MM.1S (cell line): ENCODE measurements at regions not wholly inside any gene's neighbourhood (a gene's known extent, or its start where the extent isn't known, plus 50 kb on each side); places are given as distances from the start of the nearest gene placed in this dataset.

Experiments used
- DNase-seq: peaks from one replicate; pipeline ENCODE4 v3.0.0-alpha.2; 2015
- H2AFZ ChIP-seq: fragments of 300-600 bp; sonication (generic); 2 replicates; pipeline ENCODE4 v1.6.0; 2016; ENCODE audit warnings: antibody characterized with exemption, low read length
- H3F3A ChIP-seq: fragments of 300-600 bp; sonication (generic); 2 replicates; pipeline ENCODE4 v1.6.1; 2016; ENCODE audit warnings: mild to moderate bottlenecking, antibody characterized with exemption, low read length, moderate library complexity, mixed read lengths; ENCODE audit not compliant: insufficient read depth
- H3K27ac ChIP-seq: fragments of 300-600 bp; sonication (generic); 2 replicates; pipeline ENCODE4 v1.5.1; 2016; ENCODE audit warnings: mild to moderate bottlenecking, low read length
- H3K27me3 ChIP-seq: fragments of 300-600 bp; sonication (generic); replicated peaks from 2 replicates; pipeline ENCODE4 v1.6.0; 2016; ENCODE audit warnings: low read length; ENCODE audit not compliant: insufficient read depth
- H3K36me3 ChIP-seq: fragments of 300-600 bp; sonication (generic); replicated peaks from 2 replicates; pipeline ENCODE4 v1.6.1; 2016; ENCODE audit warnings: mild to moderate bottlenecking, low read length, mixed read lengths; ENCODE audit not compliant: insufficient read depth
- H3K4me1 ChIP-seq: fragments of 300-600 bp; sonication (generic); 2 replicates; pipeline ENCODE4 v1.6.1; 2016; ENCODE audit warnings: low read length, mixed read lengths
- H3K4me2 ChIP-seq: fragments of 300-600 bp; sonication (generic); 2 replicates; pipeline ENCODE4 v1.6.0; 2016; ENCODE audit warnings: low read depth, low read length
- H3K4me3 ChIP-seq: fragments of 300-600 bp; sonication (generic); 2 replicates; pipeline ENCODE4 v1.5.1; 2016; ENCODE audit warnings: low read length, mixed read lengths
- H3K79me2 ChIP-seq: fragments of 300-600 bp; sonication (generic); 2 replicates; pipeline ENCODE4 v1.6.1; 2016; ENCODE audit warnings: mixed run types, low read length, mixed read lengths
- H3K9ac ChIP-seq: fragments of 300-600 bp; sonication (generic); 2 replicates; pipeline ENCODE4 v1.6.1; 2016; ENCODE audit warnings: low read length, mixed read lengths
- H3K9me2 ChIP-seq: fragments of 300-600 bp; sonication (generic); replicated peaks from 2 replicates; pipeline ENCODE4 v1.6.1; 2016; ENCODE audit warnings: mild to moderate bottlenecking, low read length, mixed read lengths; ENCODE audit not compliant: insufficient read depth
- H3K9me3 ChIP-seq: fragments of 300-600 bp; sonication (generic); replicated peaks from 2 replicates; pipeline ENCODE4 v1.6.1; 2016; ENCODE audit warnings: mild to moderate bottlenecking, low read length, mixed read lengths; ENCODE audit not compliant: insufficient read depth
- H4K20me1 ChIP-seq: fragments of 300-600 bp; sonication (generic); 2 replicates; pipeline ENCODE4 v1.6.1; 2016; ENCODE audit warnings: mild to moderate bottlenecking, low read length, moderate library complexity, mixed read lengths; ENCODE audit not compliant: insufficient read depth
- EZH2 ChIP-seq: fragments of 300-600 bp; sonication (generic); optimal IDR thresholded peaks from 2 replicates; pipeline ENCODE3; 2017; ENCODE audit warnings: low read depth, mild to moderate bottlenecking, antibody characterized with exemption, low read length, mixed read lengths
- EZH2phosphoT487 ChIP-seq: fragments of 300-600 bp; sonication (generic); IDR thresholded peaks from 2 replicates; pipeline ENCODE4 v1.6.1; 2018; ENCODE audit warnings: antibody characterized with exemption, low read length
- TF ChIP-seq, protein P1 (sequence below): fragments of 300-600 bp; sonication (generic); IDR thresholded peaks from 2 replicates; pipeline ENCODE4 v1.5.1; 2016; ENCODE audit warnings: antibody characterized with exemption, low read length, mixed read lengths

- H3K79me2 ChIP-seq = no peaks in the 10 kb centered on the region
- H3K9me3 ChIP-seq = no peaks in the 10 kb centered on the region
- H3K27ac ChIP-seq = no peak overlapping the region
- no peak overlapping the region for H3K4me3 ChIP-seq
- H3K9ac ChIP-seq = no peak overlapping the region
- no peak overlapping the region for H2AFZ ChIP-seq
- H3K9me2 ChIP-seq = no peaks in the 10 kb centered on the region
- H3K4me2 ChIP-seq = no peak overlapping the region
- no peaks in the 10 kb centered on the region for H4K20me1 ChIP-seq
- H3K4me1 ChIP-seq = no peaks in the 10 kb centered on the region
- DNase-seq = no peak
- TF ChIP-seq, protein P1, sequence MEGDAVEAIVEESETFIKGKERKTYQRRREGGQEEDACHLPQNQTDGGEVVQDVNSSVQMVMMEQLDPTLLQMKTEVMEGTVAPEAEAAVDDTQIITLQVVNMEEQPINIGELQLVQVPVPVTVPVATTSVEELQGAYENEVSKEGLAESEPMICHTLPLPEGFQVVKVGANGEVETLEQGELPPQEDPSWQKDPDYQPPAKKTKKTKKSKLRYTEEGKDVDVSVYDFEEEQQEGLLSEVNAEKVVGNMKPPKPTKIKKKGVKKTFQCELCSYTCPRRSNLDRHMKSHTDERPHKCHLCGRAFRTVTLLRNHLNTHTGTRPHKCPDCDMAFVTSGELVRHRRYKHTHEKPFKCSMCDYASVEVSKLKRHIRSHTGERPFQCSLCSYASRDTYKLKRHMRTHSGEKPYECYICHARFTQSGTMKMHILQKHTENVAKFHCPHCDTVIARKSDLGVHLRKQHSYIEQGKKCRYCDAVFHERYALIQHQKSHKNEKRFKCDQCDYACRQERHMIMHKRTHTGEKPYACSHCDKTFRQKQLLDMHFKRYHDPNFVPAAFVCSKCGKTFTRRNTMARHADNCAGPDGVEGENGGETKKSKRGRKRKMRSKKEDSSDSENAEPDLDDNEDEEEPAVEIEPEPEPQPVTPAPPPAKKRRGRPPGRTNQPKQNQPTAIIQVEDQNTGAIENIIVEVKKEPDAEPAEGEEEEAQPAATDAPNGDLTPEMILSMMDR = no peak
- TF ChIP-seq EZH2 (no peak), EZH2phosphoT487 (no peak)
- H3F3A ChIP-seq = no peaks in the 10 kb centered on the region
- H3K36me3 ChIP-seq = no peaks in the 10 kb centered on the region
- no peaks in the 10 kb centered on the region for H3K27me3 ChIP-seq
These were observed 118.4 kb upstream of the TP63 start for GRCh38 chr3:189512821-189513220.

GRCh38 chr3:189513281-189514117 is 117.7 kb upstream of the TP63 start:
- Histone ChIP-seq H3K4me3 (no peak overlapping the region), H3K79me2 (no peaks in the 10 kb centered on the region), H3K9ac (no peak overlapping the region), H3K4me1 (no peaks in the 10 kb centered on the region), H4K20me1 (no peaks in the 10 kb centered on the region), H3K4me2 (no peak overlapping the region), H3K27ac (no peak overlapping the region), H3K9me2 (no peaks in the 10 kb centered on the region), H3K9me3 (no peaks in the 10 kb centered on the region), H3K27me3 (no peaks in the 10 kb centered on the region), H3K36me3 (no peaks in the 10 kb centered on the region), H2AFZ (no peak overlapping the region), H3F3A (no peaks in the 10 kb centered on the region)
- DNase-seq = no peak
- TF ChIP-seq EZH2 (no peak), EZH2phosphoT487 (no peak)
- TF ChIP-seq, protein P1 = no peak

DNA sequence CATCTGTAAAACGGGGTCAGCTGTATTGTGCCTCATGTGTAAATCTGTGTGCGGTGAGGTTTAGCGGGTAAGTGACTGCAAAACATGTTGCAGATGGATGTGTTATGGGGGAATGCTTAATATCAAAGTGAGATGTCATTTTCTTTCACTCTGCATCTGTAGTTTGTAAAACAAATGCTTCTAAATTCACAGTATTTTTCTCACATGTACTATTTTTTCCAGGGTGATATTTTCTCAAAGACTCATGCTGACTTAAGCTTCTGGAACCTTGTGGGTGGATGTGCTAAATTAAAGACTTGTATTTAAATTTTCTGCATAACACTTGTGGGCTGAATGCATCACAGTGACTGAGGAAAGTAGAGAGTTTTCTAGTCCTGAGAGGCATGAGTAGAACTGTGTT is 115.2 kb upstream of the TP63 start:
- no peak for TF ChIP-seq EZH2phosphoT487
- no peak for TF ChIP-seq EZH2
- TF ChIP-seq, protein P1 = no peak
- Histone ChIP-seq H3K27ac (no peak overlapping the region), H3K9me3 (no peaks in the 10 kb centered on the region), H3F3A (no peaks in the 10 kb centered on the region), H3K4me2 (no peak overlapping the region), H3K4me1 (no peaks in the 10 kb centered on the region), H3K79me2 (no peaks in the 10 kb centered on the region), H3K36me3 (no peaks in the 10 kb centered on the region), H4K20me1 (no peaks in the 10 kb centered on the region), H2AFZ (no peak overlapping the region), H3K4me3 (no peak overlapping the region), H3K9me2 (no peaks in the 10 kb centered on the region), H3K27me3 (no peaks in the 10 kb centered on the region), H3K9ac (no peak overlapping the region)
- no peak for DNase-seq
